Aorta (tissue), 5 donors: ENCODE measurements at regions not wholly inside any gene's neighbourhood (a gene's known extent, or its start where the extent isn't known, plus 50 kb on each side); places are given as distances from the start of the nearest gene placed in this dataset.

Experiments used
- ATAC-seq: fragments of 200-7000 bp; cut with Tn5 transposase; one replicate; pipeline ENCODE4 v1.9.1; 2022; ENCODE audit warnings: moderate library complexity; ENCODE audit not compliant: low FRiP score
- DNase-seq, 2 donors: peaks; one replicate each; pipeline ENCODE4 v3.0.0-alpha.2; 2020
- H3K27ac ChIP-seq, 2 donors: one replicate each; pipeline ENCODE4 v1.5.1; 2013; ENCODE audit warnings: low read length in 2 of 2, mild to moderate bottlenecking in 2 of 2, moderate library complexity in 2 of 2, control low read depth in 1 of 2, inconsistent platforms in 1 of 2, low read depth in 1 of 2
- H3K27me3 ChIP-seq, 2 donors: one replicate each; pipeline ENCODE4 v1.6.1; 2013; ENCODE audit warnings: control low read depth in 1 of 2, low read length in 1 of 2, mild to moderate bottlenecking in 1 of 2, moderate library complexity in 1 of 2; ENCODE audit not compliant: insufficient read depth in 2 of 2, control insufficient read depth in 1 of 2
- H3K36me3 ChIP-seq, 2 donors: one replicate each; pipeline ENCODE4 v1.6.1; 2013; ENCODE audit warnings: control low read depth in 1 of 2, low read length in 1 of 2, mild to moderate bottlenecking in 1 of 2; ENCODE audit not compliant: insufficient read depth in 2 of 2, control insufficient read depth in 1 of 2
- H3K4me1 ChIP-seq, 2 donors: one replicate each; pipeline ENCODE4 v1.6.1; 2013; ENCODE audit warnings: low read length in 2 of 2, control low read depth in 1 of 2, mild to moderate bottlenecking in 1 of 2, moderate library complexity in 1 of 2; ENCODE audit not compliant: insufficient read depth in 2 of 2, control insufficient read depth in 1 of 2
- H3K4me3 ChIP-seq, 2 donors: one replicate each; pipeline ENCODE4 v1.5.1; 2013; ENCODE audit warnings: low read length in 2 of 2, control low read depth in 1 of 2, mild to moderate bottlenecking in 1 of 2
- H3K9me3 ChIP-seq: one replicate; pipeline ENCODE4 v1.6.1; 2013; ENCODE audit warnings: mild to moderate bottlenecking, low read length; ENCODE audit not compliant: control insufficient read depth
- WGBS, 2 donors: extraction: QIAGEN DNeasy Blood & Tissue Kit; methylation state at CpG; one replicate each; pipeline ENCODE4 v1.1.7; 2013; 5-methylcytosine and 5-hydroxymethylcytosine counted together
- intact Hi-C, 2 donors: fragments of 100-400 bp; cut with DNase I; formaldehyde crosslinking; loops; one replicate each; pipeline versions ENCODE4 v1.14.2 to v1.15.0; 2022
- donor health status: healthy with polysubstance abuse.
- donor health status: Bipolar disorder and iron deficiency.
- donor health status: DM: no; HTN: no; CAD: no.
- donor health status: DM: no; HTN: no; CAD: no.
- donor health status: DM: yes; HTN: yes; CAD: no.

GRCh38 chr7:16933296-16934279 lies 51.8 kb upstream of the AGR3 start:
- Histone ChIP-seq H3K27me3 (no peaks in the 10 kb centered on the region), H3K36me3 (no peaks in the 10 kb centered on the region), H3K27ac (no peak overlapping the region), H3K4me3 (no peak overlapping the region), H3K9me3 (no peaks in the 10 kb centered on the region), H3K4me1 (peaks cover 0 to 2% of the 10 kb centered on the region in 2 donors)
- DNase-seq (peak in 1 of 2 donors; percentile 60), ATAC-seq (peak; percentile 36)
- intact Hi-C loops = no loop called here
- WGBS, 2 donors = 66 to 75% methylated on average over 5 of the region's 5 CpGs

- H3K27ac ChIP-seq = no peak overlapping the region
- WGBS, 2 donors = 85 to 87% methylated on average over 6 of the region's 6 CpGs
- ATAC-seq = no peak
- H3K4me1 ChIP-seq = peaks cover 0 to 2% of the 10 kb centered on the region in 2 donors
- DNase-seq = no peak
- H3K4me3 ChIP-seq = no peak overlapping the region
- H3K27me3 ChIP-seq = no peaks in the 10 kb centered on the region
- intact Hi-C loops = no loop called here
- H3K9me3 ChIP-seq = no peaks in the 10 kb centered on the region
- no peaks in the 10 kb centered on the region for H3K36me3 ChIP-seq
These were observed 53.0 kb upstream of the AGR3 start for GRCh38 chr7:16934722-16935340.

GRCh38 chr7:16935341-16935735 lies 53.6 kb upstream of the AGR3 start:
- Histone ChIP-seq H3K4me1 (peaks cover 0 to 2% of the 10 kb centered on the region in 2 donors), H3K9me3 (no peaks in the 10 kb centered on the region), H3K36me3 (no peaks in the 10 kb centered on the region), H3K27ac (no peak overlapping the region), H3K4me3 (no peak overlapping the region), H3K27me3 (no peaks in the 10 kb centered on the region)
- ATAC-seq (no peak), DNase-seq (no peak)
- whole genome bisulfite sequencing, 2 donors = 94 to 97% methylated on average over 1 of the region's 1 CpG
- intact Hi-C loops = no loop called here

GRCh38 chr7:16936626-16937422 lies 55.0 kb upstream of the AGR3 start:
- intact Hi-C loops = no loop called here
- Histone ChIP-seq H3K36me3 (no peaks in the 10 kb centered on the region), H3K4me1 (peaks cover 0 to 2% of the 10 kb centered on the region in 2 donors), H3K27ac (no peak overlapping the region), H3K4me3 (no peak overlapping the region), H3K27me3 (no peaks in the 10 kb centered on the region), H3K9me3 (no peaks in the 10 kb centered on the region)
- ATAC-seq (no peak), DNase-seq (no peak)
- WGBS, 2 donors = 67 to 78% methylated on average over 4 of the region's 4 CpGs

- Histone ChIP-seq H3K4me3 (no peak overlapping the region), H3K4me1 (no peaks in the 10 kb centered on the region), H3K27me3 (no peaks in the 10 kb centered on the region), H3K36me3 (no peaks in the 10 kb centered on the region), H3K9me3 (no peaks in the 10 kb centered on the region), H3K27ac (no peak overlapping the region)
- ATAC-seq (no peak), DNase-seq (no peak)
- intact Hi-C loops = no loop called here
These were observed 57.4 kb upstream of the AGR3 start for GRCh38 chr7:16939161-16939560.

- Histone ChIP-seq H3K27ac (no peak overlapping the region), H3K9me3 (no peaks in the 10 kb centered on the region), H3K27me3 (no peaks in the 10 kb centered on the region), H3K4me1 (no peaks in the 10 kb centered on the region), H3K36me3 (no peaks in the 10 kb centered on the region), H3K4me3 (no peak overlapping the region)
- DNase-seq (no peak), ATAC-seq (no peak)
- intact Hi-C loops = no loop called here
These were observed 59.0 kb upstream of the AGR3 start for GRCh38 chr7:16940776-16941175.

- no peaks in the 10 kb centered on the region for H3K4me1 ChIP-seq
- DNase-seq = no peak
- no peak for ATAC-seq
- intact Hi-C loops = no loop called here
- H3K36me3 ChIP-seq = no peaks in the 10 kb centered on the region
- H3K9me3 ChIP-seq = no peaks in the 10 kb centered on the region
- no peak overlapping the region for H3K4me3 ChIP-seq
- 91 to 93% methylated on average over 19 to 21 of the region's 21 CpGs for WGBS, 2 donors
- H3K27me3 ChIP-seq = no peaks in the 10 kb centered on the region
- no peak overlapping the region for H3K27ac ChIP-seq
These were observed 61.2 kb upstream of the AGR3 start for GRCh38 chr7:16942929-16943509.

GRCh38 chr7:16944936-16945335 lies 63.2 kb upstream of the AGR3 start:
- 80 to 90% methylated on average over 1 of the region's 1 CpG for WGBS, 2 donors
- no peak for ATAC-seq
- no peaks in the 10 kb centered on the region for H3K27me3 ChIP-seq
- no peaks in the 10 kb centered on the region for H3K36me3 ChIP-seq
- intact Hi-C loops = no loop called here
- H3K27ac ChIP-seq = no peak overlapping the region
- H3K9me3 ChIP-seq = peaks cover 4% of the 10 kb centered on the region
- no peak for DNase-seq
- H3K4me3 ChIP-seq = no peak overlapping the region
- no peaks in the 10 kb centered on the region for H3K4me1 ChIP-seq
